H9 (cell line): ENCODE measurements at regions not wholly inside any gene's neighbourhood (a gene's known extent, or its start where the extent isn't known, plus 50 kb on each side); places are given as distances from the start of the nearest gene placed in this dataset.

Experiments
- DNase-seq: peaks from one replicate; pipeline ENCODE4 v3.0.0-alpha.2; 2017
- H2AFZ ChIP-seq: one replicate; pipeline ENCODE4 v1.6.1; 2013; ENCODE audit warnings: mild to moderate bottlenecking, low read length, control low read depth, moderate library complexity
- H2AK5ac ChIP-seq: 2 replicates; pipeline ENCODE4 v1.6.1; 2013; ENCODE audit warnings: low read length, control low read depth, mixed read lengths; ENCODE audit not compliant: insufficient read length
- H2BK120ac ChIP-seq: one replicate; pipeline ENCODE4 v1.6.1; 2013; ENCODE audit warnings: low read depth, mild to moderate bottlenecking, low read length, control low read depth, inconsistent platforms; ENCODE audit not compliant: poor library complexity, severe bottlenecking
- H2BK12ac ChIP-seq: 2 replicates; pipeline ENCODE4 v1.6.1; 2013; ENCODE audit warnings: low read length, control low read depth, mixed read lengths, low read depth; ENCODE audit not compliant: insufficient read length
- H2BK15ac ChIP-seq: 2 replicates; pipeline ENCODE4 v1.6.1; 2013; ENCODE audit warnings: low read depth, low read length, control low read depth
- H2BK20ac ChIP-seq: one replicate; pipeline ENCODE4 v1.6.1; 2013; ENCODE audit warnings: low read depth, mild to moderate bottlenecking, low read length, control low read depth, inconsistent platforms; ENCODE audit not compliant: poor library complexity, severe bottlenecking
- H2BK5ac ChIP-seq: 2 replicates; pipeline ENCODE4 v1.6.1; 2013; ENCODE audit warnings: low read length, control low read depth, mixed read lengths; ENCODE audit not compliant: insufficient read length
- H3K14ac ChIP-seq: 2 replicates; pipeline ENCODE4 v1.6.1; 2013; ENCODE audit warnings: low read length, control low read depth; ENCODE audit not compliant: insufficient read depth
- H3K18ac ChIP-seq: 2 replicates; pipeline ENCODE4 v1.6.1; 2013; ENCODE audit warnings: low read depth, mild to moderate bottlenecking, mixed read lengths, low read length, control low read depth; ENCODE audit not compliant: insufficient read length
- H3K23ac ChIP-seq: 2 replicates; pipeline ENCODE4 v1.6.1; 2013; ENCODE audit warnings: low read length, control low read depth, mixed read lengths, low read depth; ENCODE audit not compliant: insufficient read length
- H3K23me2 ChIP-seq: 2 replicates; pipeline ENCODE4 v1.6.1; 2013; ENCODE audit warnings: low read depth, mild to moderate bottlenecking, mixed read lengths, low read length, control low read depth; ENCODE audit not compliant: insufficient read length, poor library complexity, severe bottlenecking
- H3K27ac ChIP-seq: 2 replicates; pipeline ENCODE4 v1.5.1; 2013; ENCODE audit warnings: low read length, control low read depth, mixed read lengths, low read depth; ENCODE audit not compliant: insufficient read length
- H3K27me3 ChIP-seq: 2 replicates; pipeline ENCODE4 v1.6.1; 2013; ENCODE audit warnings: low read length, control low read depth, inconsistent platforms; ENCODE audit not compliant: insufficient read depth
- H3K4ac ChIP-seq: 2 replicates; pipeline ENCODE4 v1.6.1; 2013; ENCODE audit warnings: low read depth, mild to moderate bottlenecking, control low read depth, inconsistent platforms, low read length, moderate library complexity
- H3K4me1 ChIP-seq: 2 replicates; pipeline ENCODE4 v1.6.1; 2013; ENCODE audit warnings: low read length, control low read depth, inconsistent platforms; ENCODE audit not compliant: insufficient read depth
- H3K4me2 ChIP-seq: 2 replicates; pipeline ENCODE4 v1.6.1; 2013; ENCODE audit warnings: low read length, control low read depth, mixed read lengths; ENCODE audit not compliant: insufficient read length, insufficient read depth
- H3K56ac ChIP-seq: 2 replicates; pipeline ENCODE4 v1.6.1; 2013; ENCODE audit warnings: low read depth, mild to moderate bottlenecking, mixed read lengths, low read length, control low read depth; ENCODE audit not compliant: insufficient read length
- H3K79me1 ChIP-seq: 2 replicates; pipeline ENCODE4 v1.6.1; 2013; ENCODE audit warnings: low read depth, mild to moderate bottlenecking, moderate library complexity, low read length, control low read depth, inconsistent platforms; ENCODE audit not compliant: insufficient read depth, poor library complexity, severe bottlenecking
- H3K79me2 ChIP-seq: 2 replicates; pipeline ENCODE4 v1.6.1; 2013; ENCODE audit warnings: low read length, control low read depth, inconsistent platforms; ENCODE audit not compliant: insufficient read depth
- H3K9ac ChIP-seq: 2 replicates; pipeline ENCODE4 v1.6.1; 2013; ENCODE audit warnings: low read length, control low read depth, mixed read lengths; ENCODE audit not compliant: insufficient read length; ENCODE audit errors: extremely low read depth
- H3K9me3 ChIP-seq: one replicate; pipeline ENCODE4 v1.6.1; 2013; ENCODE audit warnings: low read depth, low read length, inconsistent platforms; ENCODE audit not compliant: control insufficient read depth
- H3T11ph ChIP-seq: one replicate; pipeline ENCODE4 v1.6.1; 2013; ENCODE audit warnings: mild to moderate bottlenecking, low read length, control low read depth, inconsistent platforms
- H4K20me1 ChIP-seq: one replicate; pipeline ENCODE4 v1.6.1; 2013; ENCODE audit not compliant: control insufficient read depth, insufficient read length, insufficient read depth
- H4K5ac ChIP-seq: 2 replicates; pipeline ENCODE4 v1.6.1; 2013; ENCODE audit warnings: low read depth, mild to moderate bottlenecking, mixed read lengths, low read length, control low read depth; ENCODE audit not compliant: insufficient read length
- H4K8ac ChIP-seq: replicated peaks from 2 replicates; pipeline ENCODE4 v1.6.1; 2013; ENCODE audit warnings: low read length, control low read depth, mixed read lengths, low read depth; ENCODE audit not compliant: insufficient read length
- H4K91ac ChIP-seq: 2 replicates; pipeline ENCODE4 v1.6.1; 2013; ENCODE audit warnings: low read depth, mild to moderate bottlenecking, moderate library complexity, mixed read lengths, low read length, control low read depth; ENCODE audit not compliant: insufficient read length
- H3K27ac Mint-ChIP-seq, 3 experiments: 2 replicates in 2 of 3; 3 replicates in 1 of 3; pipeline ENCODE4 v1.8.0; 2020 to 2021; ENCODE audit warnings: mixed read lengths in 3 of 3, mild to moderate bottlenecking in 1 of 3, moderate library complexity in 1 of 3
- H3K27me3 Mint-ChIP-seq: 2 replicates; pipeline ENCODE4 v1.8.0; 2021; ENCODE audit warnings: low read depth, mild to moderate bottlenecking, moderate library complexity, mixed read lengths
- H3K36me3 Mint-ChIP-seq, 3 experiments: 2 replicates in 2 of 3; 3 replicates in 1 of 3; pipeline ENCODE4 v1.8.0; 2020 to 2021; ENCODE audit warnings: low read depth in 3 of 3, mixed read lengths in 3 of 3; ENCODE audit not compliant: insufficient read depth in 1 of 3
- H3K4me1 Mint-ChIP-seq, 2 experiments: 2 replicates each; pipeline ENCODE4 v1.8.0; 2020; ENCODE audit warnings: mixed read lengths in 2 of 2
- H3K4me3 Mint-ChIP-seq, 2 experiments: 2 replicates in 1 of 2; 3 replicates in 1 of 2; pipeline ENCODE4 v1.8.0; 2020 to 2021; ENCODE audit warnings: mild to moderate bottlenecking in 2 of 2, mixed read lengths in 2 of 2, moderate library complexity in 1 of 2
- H3K9me3 Mint-ChIP-seq, 2 experiments: 2 replicates in 1 of 2; 3 replicates in 1 of 2; pipeline ENCODE4 v1.8.0; 2020; ENCODE audit warnings: mild to moderate bottlenecking in 2 of 2, mixed read lengths in 2 of 2, moderate library complexity in 1 of 2
- WGBS: extraction: QIAGEN DNeasy Blood & Tissue Kit; methylation state at CpG from one replicate; pipeline ENCODE4 v1.1.7; 2013; ENCODE audit warnings: missing lambda C conversion rate, low lambda C conversion rate, mixed read lengths; ENCODE audit not compliant: insufficient read length; ENCODE audit errors: extremely low coverage; 5-methylcytosine and 5-hydroxymethylcytosine counted together
- TF ChIP-seq, protein P1 (sequence below): fragments of 200-600 bp; sonication (generic); conservative IDR thresholded peaks from 3 replicates; pipeline ENCODE4 v1.8.0; 2021; ENCODE audit warnings: antibody characterized with exemption, mild to moderate bottlenecking

DNA sequence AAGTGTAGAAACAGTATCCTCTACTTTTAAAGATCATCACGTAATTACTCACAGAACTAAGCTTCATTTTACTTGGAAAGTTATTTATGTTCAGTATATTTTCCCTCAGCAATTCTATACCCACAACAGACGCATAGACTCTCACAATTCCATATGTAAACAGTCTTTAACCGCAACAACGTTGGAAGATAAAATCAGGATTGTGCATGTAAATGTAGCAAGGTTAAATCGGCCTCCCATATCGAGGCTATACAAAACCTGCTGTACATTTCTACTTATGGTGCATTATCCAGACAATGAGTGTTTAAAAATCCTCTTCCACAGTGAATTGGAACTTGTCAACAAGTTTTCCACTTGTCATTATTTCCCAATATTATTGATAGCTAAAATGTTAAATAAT, 581.1 kb downstream of the SLC16A7 start:
- no peak overlapping the region for H2BK120ac ChIP-seq
- no peaks in the 10 kb centered on the region for H3K79me1 ChIP-seq
- no peaks in the 10 kb centered on the region for H3K27me3 ChIP-seq
- no peak overlapping the region for H2AK5ac ChIP-seq
- Mint-ChIP-seq H3K27me3 (no peaks in the 10 kb centered on the region), H3K36me3 (no peaks in the 10 kb centered on the region), H3K4me1 (no peaks in the 10 kb centered on the region), H3K27ac (no peak overlapping the region), H3K4me3 (no peak overlapping the region), H3K9me3 (no peaks in the 10 kb centered on the region)
- H3K18ac ChIP-seq: no peak overlapping the region
- no peak overlapping the region for H3K27ac ChIP-seq
- no peak overlapping the region for H3K56ac ChIP-seq
- no peaks in the 10 kb centered on the region for H3K9me3 ChIP-seq
- H2BK12ac ChIP-seq: no peak overlapping the region
- no peaks in the 10 kb centered on the region for H3K79me2 ChIP-seq
- H4K5ac ChIP-seq: no peak overlapping the region
- no peak overlapping the region for H3K23ac ChIP-seq
- TF ChIP-seq, protein P1, sequence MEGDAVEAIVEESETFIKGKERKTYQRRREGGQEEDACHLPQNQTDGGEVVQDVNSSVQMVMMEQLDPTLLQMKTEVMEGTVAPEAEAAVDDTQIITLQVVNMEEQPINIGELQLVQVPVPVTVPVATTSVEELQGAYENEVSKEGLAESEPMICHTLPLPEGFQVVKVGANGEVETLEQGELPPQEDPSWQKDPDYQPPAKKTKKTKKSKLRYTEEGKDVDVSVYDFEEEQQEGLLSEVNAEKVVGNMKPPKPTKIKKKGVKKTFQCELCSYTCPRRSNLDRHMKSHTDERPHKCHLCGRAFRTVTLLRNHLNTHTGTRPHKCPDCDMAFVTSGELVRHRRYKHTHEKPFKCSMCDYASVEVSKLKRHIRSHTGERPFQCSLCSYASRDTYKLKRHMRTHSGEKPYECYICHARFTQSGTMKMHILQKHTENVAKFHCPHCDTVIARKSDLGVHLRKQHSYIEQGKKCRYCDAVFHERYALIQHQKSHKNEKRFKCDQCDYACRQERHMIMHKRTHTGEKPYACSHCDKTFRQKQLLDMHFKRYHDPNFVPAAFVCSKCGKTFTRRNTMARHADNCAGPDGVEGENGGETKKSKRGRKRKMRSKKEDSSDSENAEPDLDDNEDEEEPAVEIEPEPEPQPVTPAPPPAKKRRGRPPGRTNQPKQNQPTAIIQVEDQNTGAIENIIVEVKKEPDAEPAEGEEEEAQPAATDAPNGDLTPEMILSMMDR: no peak
- H2BK15ac ChIP-seq: no peak overlapping the region
- no peak overlapping the region for H3K4ac ChIP-seq
- no peak overlapping the region for H3K9ac ChIP-seq
- H4K20me1 ChIP-seq: no peaks in the 10 kb centered on the region
- H4K8ac ChIP-seq: no peak overlapping the region
- H3K4me1 ChIP-seq: no peaks in the 10 kb centered on the region
- no peak overlapping the region for H3K4me2 ChIP-seq
- DNase-seq: no peak
- no peak overlapping the region for H2BK20ac ChIP-seq
- no peak overlapping the region for H4K91ac ChIP-seq
- H3K14ac ChIP-seq: no peak overlapping the region
- H3T11ph ChIP-seq: no peak overlapping the region
- no peaks in the 10 kb centered on the region for H3K23me2 ChIP-seq
- no CpG with 5 or more reads among the region's 6 CpGs for WGBS
- H2AFZ ChIP-seq: no peak overlapping the region
- H2BK5ac ChIP-seq: no peak overlapping the region
